HT-29 (cell line): ENCODE measurements at regions not wholly inside any gene's neighbourhood (a gene's known extent, or its start where the extent isn't known, plus 50 kb on each side); places are given as distances from the start of the nearest gene placed in this dataset.
"Not testable (repeated sequence)": the region's sequence is repeated elsewhere in the genome, so short reads cannot be mapped to it uniquely, and the experiment has no call there.

Source experiments
- DNase-seq: peaks from one replicate; pipeline ENCODE4 v3.0.0-alpha.2; 2015; ENCODE audit warnings: low spot score

- DNase-seq: no peak
Observed at GRCh38 chr5:19047277-19047676, 940.7 kb downstream of the CDH18 start.

- DNase-seq: no peak
Observed at GRCh38 chr5:19048726-19049125, 939.3 kb downstream of the CDH18 start.

GRCh38 chr5:19058216-19058615 is 929.8 kb downstream of the CDH18 start:
- DNase-seq: no peak

- no peak for DNase-seq
Observed at GRCh38 chr5:19064094-19064493, 923.9 kb downstream of the CDH18 start.

- no peak for DNase-seq
Observed at GRCh38 chr5:19067741-19068140, 920.3 kb downstream of the CDH18 start.

- no peak for DNase-seq
Observed at GRCh38 chr5:19098434-19098833, 889.6 kb downstream of the CDH18 start.

- DNase-seq: no peak
Observed at GRCh38 chr5:19099195-19099594, 888.8 kb downstream of the CDH18 start.

- no peak for DNase-seq
Observed at GRCh38 chr5:19104948-19105347, 883.1 kb downstream of the CDH18 start.

GRCh38 chr5:19122923-19123322 is 865.1 kb downstream of the CDH18 start:
- no peak for DNase-seq

GRCh38 chr5:19125956-19126713 is 861.9 kb downstream of the CDH18 start:
- DNase-seq: no peak

GRCh38 chr5:19140276-19140675 is 847.7 kb downstream of the CDH18 start:
- DNase-seq: no peak

GRCh38 chr5:19141937-19142524 is 846.0 kb downstream of the CDH18 start:
- not testable (repeated sequence) for DNase-seq

GRCh38 chr5:19142713-19143414 is 845.1 kb downstream of the CDH18 start:
- not testable (repeated sequence) for DNase-seq

GRCh38 chr5:19143935-19144334 is 844.1 kb downstream of the CDH18 start:
- no peak for DNase-seq

- DNase-seq: no peak
Observed at GRCh38 chr5:19169426-19169825, 818.6 kb downstream of the CDH18 start.

GRCh38 chr5:19172926-19173470 is 815.0 kb downstream of the CDH18 start:
- no peak for DNase-seq

- DNase-seq: no peak
Observed at GRCh38 chr5:19175776-19176570, 812.0 kb downstream of the CDH18 start.

GRCh38 chr5:19179571-19179970 is 808.4 kb downstream of the CDH18 start:
- no peak for DNase-seq

GRCh38 chr5:19189176-19189575 is 798.8 kb downstream of the CDH18 start:
- no peak for DNase-seq

GRCh38 chr5:19193631-19194030 is 794.4 kb downstream of the CDH18 start:
- no peak for DNase-seq

- DNase-seq: no peak
Observed at GRCh38 chr5:19196631-19197030, 791.4 kb downstream of the CDH18 start.

GRCh38 chr5:19200251-19200650 is 787.7 kb downstream of the CDH18 start:
- no peak for DNase-seq
